ENCODE measurements at regions not wholly inside any gene's neighbourhood (a gene's known extent, or its start where the extent isn't known, plus 50 kb on each side); places are given as distances from the start of the nearest gene placed in this dataset.

DNA sequence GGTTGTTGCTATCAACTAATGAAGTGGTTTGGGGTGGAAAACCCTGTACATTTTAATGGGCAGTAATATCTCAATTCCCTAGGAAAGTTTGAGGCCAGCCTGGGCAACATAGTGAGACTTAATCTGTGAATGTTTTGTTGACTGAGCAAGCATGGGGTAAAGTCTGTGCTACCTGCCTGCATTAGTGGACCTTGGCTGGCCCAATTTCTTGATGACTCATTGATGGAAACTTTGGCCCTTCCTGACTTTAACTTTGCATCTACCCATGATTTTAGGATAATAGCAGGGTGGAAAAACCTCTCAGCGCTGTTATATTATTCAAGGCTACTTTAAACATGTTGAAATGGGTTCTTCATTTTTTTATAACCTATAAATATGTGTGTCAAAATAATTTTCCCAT lies 389.4 kb upstream of the RORB start:
- Mint-ChIP-seq H3K27me3 (ENCODE audit: insufficient read depth, low read depth, poor library complexity) (peaks cover 28% of the 10 kb centered on the region), H3K4me3 (no peak overlapping the region), H3K4me1 (peaks cover 3% of the 10 kb centered on the region; the same call in 1 of the 3 replicates), H3K36me3 (ENCODE audit: low read depth) (peaks cover 61% of the 10 kb centered on the region), H3K27ac (no peak overlapping the region), H3K9me3 (peaks cover 63% of the 10 kb centered on the region)
- Histone ChIP-seq H3K27ac (ENCODE audit: low read depth) (no peak overlapping the region), H3K27me3 (ENCODE audit: insufficient read depth) (peaks cover 42% of the 10 kb centered on the region), H3K79me2 (replicated peaks; ENCODE audit: insufficient read depth) (no peaks in the 10 kb centered on the region), H3K36me3 (ENCODE audit: insufficient read depth) (0 out of 2 replicates have a peak, but pooled peaks cover 4% of the 10 kb centered on the region), H3K4me3 (no peak overlapping the region), H3K4me1 (ENCODE audit: insufficient read depth) (no peaks in the 10 kb centered on the region), H4K20me1 (replicated peaks; ENCODE audit: insufficient read depth) (no peaks in the 10 kb centered on the region), H3K9me2 (ENCODE audit: insufficient read depth) (no peaks in the 10 kb centered on the region), H3K4me2 (no peak overlapping the region), H3F3A (replicated peaks; ENCODE audit: low read depth) (no peaks in the 10 kb centered on the region), H2AFZ (no peak overlapping the region)
- DNase-seq (ENCODE audit: low spot score) (no peak), ATAC-seq (no peak)
- TF ChIP-seq ZNF331 (CRISPR knock-in tag; IDR thresholded peaks at IDR 0.05; ENCODE audit: low read depth) (no peak), POLR2AphosphoS5 (IDR thresholded peaks at IDR 0.05; ENCODE audit: low read depth) (no peak), ZNF114 (CRISPR knock-in tag; IDR thresholded peaks at IDR 0.05) (no peak), EZH2 (IDR thresholded peaks at IDR 0.05; ENCODE audit: low read depth, unreplicated experiment) (no peak)

GRCh38 chr9:74115976-74116375 lies 381.2 kb upstream of the RORB start:
- H3K4me2 ChIP-seq, result no peak overlapping the region
- Mint-ChIP-seq H3K36me3 (ENCODE audit: low read depth) (no peaks in the 10 kb centered on the region; the same call in 2 of the 3 replicates), H3K27ac (no peak overlapping the region), H3K27me3 (ENCODE audit: insufficient read depth, low read depth, poor library complexity) (peaks cover 10% of the 10 kb centered on the region), H3K4me3 (no peak overlapping the region), H3K9me3 (no peaks in the 10 kb centered on the region), H3K4me1 (peaks cover 18% of the 10 kb centered on the region)
- no peaks in the 10 kb centered on the region for H3F3A ChIP-seq (replicated peaks; ENCODE audit: low read depth)
- TF ChIP-seq ZNF114 (CRISPR knock-in tag; IDR thresholded peaks at IDR 0.05) (no peak), EZH2phosphoT487 (IDR thresholded peaks at IDR 0.05; ENCODE audit: unreplicated experiment) (no peak), REST (IDR thresholded peaks at IDR 0.05; ENCODE audit: unreplicated experiment) (no peak)
- no peak overlapping the region for H2AFZ ChIP-seq
- H4K20me1 ChIP-seq (replicated peaks; ENCODE audit: insufficient read depth), result no peaks in the 10 kb centered on the region
- DNase-seq (ENCODE audit: low spot score) (no peak), ATAC-seq (no peak)
- no peaks in the 10 kb centered on the region for H3K79me2 ChIP-seq (replicated peaks; ENCODE audit: insufficient read depth)
- H3K36me3 ChIP-seq (ENCODE audit: insufficient read depth), result no peaks in the 10 kb centered on the region
- H3K27ac ChIP-seq (ENCODE audit: low read depth), result no peak overlapping the region
- no peaks in the 10 kb centered on the region for H3K27me3 ChIP-seq (ENCODE audit: insufficient read depth)
- H3K4me3 ChIP-seq, result no peak overlapping the region
- no peaks in the 10 kb centered on the region for H3K9me2 ChIP-seq (ENCODE audit: insufficient read depth)
- no peaks in the 10 kb centered on the region for H3K4me1 ChIP-seq (ENCODE audit: insufficient read depth)

GRCh38 chr9:74117151-74117550 lies 380.0 kb upstream of the RORB start:
- Histone ChIP-seq H2AFZ (no peak overlapping the region), H3K4me3 (no peak overlapping the region), H3K4me2 (no peak overlapping the region), H3K36me3 (ENCODE audit: insufficient read depth) (no peaks in the 10 kb centered on the region), H3K27me3 (ENCODE audit: insufficient read depth) (no peaks in the 10 kb centered on the region), H3K79me2 (replicated peaks; ENCODE audit: insufficient read depth) (no peaks in the 10 kb centered on the region), H3K9me2 (ENCODE audit: insufficient read depth) (no peaks in the 10 kb centered on the region), H3K4me1 (ENCODE audit: insufficient read depth) (no peaks in the 10 kb centered on the region), H3F3A (replicated peaks; ENCODE audit: low read depth) (no peaks in the 10 kb centered on the region), H4K20me1 (replicated peaks; ENCODE audit: insufficient read depth) (no peaks in the 10 kb centered on the region), H3K27ac (ENCODE audit: low read depth) (no peak overlapping the region)
- no peak overlapping the region for H3K27ac Mint-ChIP-seq
- peaks cover 10% of the 10 kb centered on the region for H3K27me3 Mint-ChIP-seq (ENCODE audit: insufficient read depth, low read depth, poor library complexity)
- no peak overlapping the region for H3K4me3 Mint-ChIP-seq
- ATAC-seq, result no peak
- H3K4me1 Mint-ChIP-seq, result peaks cover 21% of the 10 kb centered on the region
- no peaks in the 10 kb centered on the region; the same call in 2 of the 3 replicates for H3K36me3 Mint-ChIP-seq (ENCODE audit: low read depth)
- no peaks in the 10 kb centered on the region for H3K9me3 Mint-ChIP-seq
- DNase-seq (ENCODE audit: low spot score), result no peak
- TF ChIP-seq JUNB (IDR thresholded peaks at IDR 0.05; ENCODE audit: unreplicated experiment) (no peak), CTCF (conservative IDR thresholded peaks at IDR 0.05; ENCODE audit: low read depth in 2 of 2) (no peak), EZH2phosphoT487 (IDR thresholded peaks at IDR 0.05; ENCODE audit: unreplicated experiment) (no peak)
